ENCODE measurements at regions not wholly inside any gene's neighbourhood (a gene's known extent, or its start where the extent isn't known, plus 50 kb on each side); places are given as distances from the start of the nearest gene placed in this dataset.

GRCh38 chr19:16018801-16019551, 57.3 kb upstream of the TPM4 start:
- POLR2A ChIA-PET = interaction anchor here (0.6 kb wide), 1 partner anchor 1350 kb away, joined by 3 read pairs; no protein-coding TSS in a partner anchor
- Mint-ChIP-seq H3K27ac (no peak overlapping the region), H3K27me3 (no peaks in the 10 kb centered on the region), H3K4me1 (no peaks in the 10 kb centered on the region), H3K4me3 (no peak overlapping the region), H3K36me3 (ENCODE audit: low read depth) (no peaks in the 10 kb centered on the region), H3K9me3 (no peaks in the 10 kb centered on the region)
- intact Hi-C loops (cut with micrococcal nuclease) = no loop called here
- DNase-seq (no peak), ATAC-seq (ENCODE audit: low read depth) (no peak)
- CTCF ChIA-PET = no interaction called here
- no peak for TF ChIP-seq CTCF (IDR thresholded peaks at IDR 0.05)

DNA sequence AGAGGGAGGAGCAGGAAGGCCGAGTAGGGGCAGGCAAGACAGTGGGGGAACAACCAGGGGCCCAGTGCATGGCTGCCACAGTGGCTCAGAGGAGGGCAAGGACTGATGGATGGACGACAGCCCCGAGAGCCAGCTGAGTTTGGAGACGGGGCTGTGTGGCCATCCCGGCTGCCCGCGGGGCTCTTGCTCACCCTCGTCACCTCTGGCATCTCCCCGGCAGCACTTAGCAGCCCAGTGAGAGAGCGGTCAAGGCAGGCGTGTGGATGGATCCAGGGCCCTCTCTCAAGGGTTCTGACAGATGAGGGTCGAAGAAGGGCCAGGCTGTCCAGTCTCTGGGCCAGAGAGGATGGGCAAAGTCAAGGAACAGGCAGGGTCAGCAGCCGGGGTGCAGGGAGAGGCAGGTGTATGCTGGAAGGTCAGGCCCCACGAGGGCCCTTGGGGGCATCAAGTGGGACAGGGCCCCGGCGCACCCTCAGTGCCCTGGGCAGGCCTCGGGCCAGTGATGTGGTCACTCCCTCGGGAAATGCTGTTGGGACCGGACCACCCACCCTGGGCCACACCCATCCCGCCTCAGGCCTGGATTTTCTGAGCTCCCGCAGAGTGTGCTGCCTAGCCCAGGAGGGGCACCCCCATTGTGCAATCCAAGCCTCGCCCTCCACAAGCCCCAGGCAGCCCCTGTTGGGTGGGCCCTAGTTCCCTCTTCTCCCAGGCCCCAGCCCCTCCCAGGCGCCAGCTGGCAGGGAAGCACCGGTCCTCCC, 56.4 kb upstream of the TPM4 start:
- no peaks in the 10 kb centered on the region for H3K4me1 Mint-ChIP-seq
- no peaks in the 10 kb centered on the region for H3K27me3 Mint-ChIP-seq
- intact Hi-C loops (cut with micrococcal nuclease) = no loop called here
- H3K36me3 Mint-ChIP-seq (ENCODE audit: low read depth) = no peaks in the 10 kb centered on the region
- H3K27ac Mint-ChIP-seq = no peak overlapping the region
- H3K9me3 Mint-ChIP-seq = no peaks in the 10 kb centered on the region
- DNase-seq (no peak), ATAC-seq (ENCODE audit: low read depth) (no peak)
- no peak for TF ChIP-seq CTCF (IDR thresholded peaks at IDR 0.05)
- CTCF ChIA-PET = no interaction called here
- H3K4me3 Mint-ChIP-seq = no peak overlapping the region
- POLR2A ChIA-PET = interaction anchor here (0.6 kb wide), 1 partner anchor 1349 kb away, joined by 3 read pairs; no protein-coding TSS in a partner anchor

DNA sequence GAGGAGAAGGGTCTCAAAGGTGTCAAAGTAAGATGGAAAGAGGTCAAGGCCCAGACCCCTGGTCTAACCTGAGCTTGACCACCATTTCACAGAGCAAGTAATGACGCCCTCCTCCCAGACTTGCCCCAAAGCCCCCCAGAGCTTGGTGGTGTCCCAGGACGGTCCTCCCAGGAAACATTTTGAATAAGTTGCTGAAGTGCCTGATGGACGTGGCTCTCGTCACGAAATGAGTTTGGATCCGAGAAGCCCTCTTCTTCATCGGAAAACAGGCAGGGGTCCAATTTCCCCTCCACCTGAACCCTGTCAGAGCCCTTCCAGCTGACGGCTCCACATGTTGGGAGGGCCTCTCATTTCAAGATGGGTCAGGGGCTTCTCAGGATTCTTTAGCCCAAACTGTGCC, 54.5 kb upstream of the TPM4 start:
- Mint-ChIP-seq H3K9me3 (no peaks in the 10 kb centered on the region), H3K4me3 (no peak overlapping the region), H3K27ac (no peak overlapping the region), H3K27me3 (no peaks in the 10 kb centered on the region), H3K36me3 (ENCODE audit: low read depth) (no peaks in the 10 kb centered on the region), H3K4me1 (no peaks in the 10 kb centered on the region)
- DNase-seq = no peak
- ChIA-PET POLR2A (no interaction called here), CTCF (no interaction called here)
- intact Hi-C loops (cut with micrococcal nuclease) = no loop called here
- TF ChIP-seq CTCF (IDR thresholded peaks at IDR 0.05) = no peak
- ATAC-seq (ENCODE audit: low read depth) = no peak

DNA sequence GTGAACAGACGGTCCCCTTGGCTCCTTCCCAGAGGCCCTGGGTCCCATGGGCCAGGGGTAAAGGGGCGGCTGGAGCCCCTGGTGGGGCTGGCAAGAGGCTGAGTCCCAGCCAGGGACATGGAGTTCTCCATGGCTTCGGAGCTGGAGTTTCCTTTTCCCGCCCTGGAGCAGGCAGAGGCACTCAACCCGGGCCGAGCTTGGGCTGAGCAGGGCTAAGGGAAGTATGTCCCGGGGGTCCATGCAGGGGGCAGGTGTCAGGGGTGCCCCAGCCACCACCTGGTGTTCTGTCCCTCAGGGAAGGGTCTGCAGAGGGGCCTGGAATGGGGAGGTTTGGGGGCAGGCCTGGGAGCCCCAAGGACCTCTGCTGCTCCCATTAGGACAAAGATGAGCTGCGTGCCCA, 54.0 kb upstream of the TPM4 start:
- Mint-ChIP-seq H3K4me3 (no peak overlapping the region), H3K36me3 (ENCODE audit: low read depth) (no peaks in the 10 kb centered on the region), H3K27ac (no peak overlapping the region), H3K9me3 (no peaks in the 10 kb centered on the region), H3K4me1 (no peaks in the 10 kb centered on the region), H3K27me3 (no peaks in the 10 kb centered on the region)
- no peak for DNase-seq
- no peak for ATAC-seq (ENCODE audit: low read depth)
- intact Hi-C loops (cut with micrococcal nuclease) = no loop called here
- ChIA-PET CTCF (no interaction called here), POLR2A (no interaction called here)
- TF ChIP-seq CTCF (IDR thresholded peaks at IDR 0.05) = no peak

GRCh38 chr19:16022681-16023080, 53.6 kb upstream of the TPM4 start:
- H3K4me3 Mint-ChIP-seq = no peak overlapping the region
- ChIA-PET POLR2A (no interaction called here), CTCF (no interaction called here)
- no peak for DNase-seq
- H3K27me3 Mint-ChIP-seq = no peaks in the 10 kb centered on the region
- H3K36me3 Mint-ChIP-seq (ENCODE audit: low read depth) = no peaks in the 10 kb centered on the region
- no peak for ATAC-seq (ENCODE audit: low read depth)
- no peaks in the 10 kb centered on the region for H3K4me1 Mint-ChIP-seq
- no peak overlapping the region for H3K27ac Mint-ChIP-seq
- TF ChIP-seq CTCF (IDR thresholded peaks at IDR 0.05) = no peak
- no peaks in the 10 kb centered on the region for H3K9me3 Mint-ChIP-seq
- intact Hi-C loops (cut with micrococcal nuclease) = no loop called here

Measured in activated B cell treated with CpG ODN at 0.5 μM for 24 hours (primary cell).